MCF 10A (cell line): ENCODE measurements at regions not wholly inside any gene's neighbourhood (a gene's known extent, or its start where the extent isn't known, plus 50 kb on each side); places are given as distances from the start of the nearest gene placed in this dataset.

Experiments used
- BruUV-seq: library from RNA; stranded (reverse); fragments of 400-500 nt; replicated peaks from 2 replicates; lab custom pipeline; 2021; lab: Mats Ljungman, UMichigan
- CTCF ChIA-PET: fragments of 300-600 bp; sonication (Branson Sonifier 250); formaldehyde crosslinking; extraction: SDS; loops from one replicate; lab custom pipeline; 2021; ENCODE audit warnings: antibody characterized with exemption, inconsistent platforms; lab: Yijun Ruan, JAX
- POLR2A ChIA-PET: fragments of 300-600, 350-650 bp; sonication (Branson Sonifier 250); formaldehyde crosslinking; extraction: SDS; loops from one replicate; lab custom pipeline; 2020; ENCODE audit warnings: antibody characterized with exemption, inconsistent platforms; lab: Yijun Ruan, JAX
- DNase-seq: peaks from one replicate; pipeline ENCODE4 v3.0.0-alpha.2; 2018; ENCODE audit not compliant: unreplicated experiment
- H3K27ac Mint-ChIP-seq: one replicate; pipeline ENCODE4 v1.8.0; 2022; ENCODE audit warnings: mild to moderate bottlenecking, low read depth, mixed read lengths; ENCODE audit not compliant: unreplicated experiment
- H3K27me3 Mint-ChIP-seq: one replicate; pipeline ENCODE4 v1.8.0; 2022; ENCODE audit warnings: mixed read lengths; ENCODE audit not compliant: insufficient read depth, unreplicated experiment
- H3K36me3 Mint-ChIP-seq: one replicate; pipeline ENCODE4 v1.8.0; 2022; ENCODE audit warnings: mild to moderate bottlenecking, moderate library complexity, mixed read lengths; ENCODE audit not compliant: insufficient read depth, unreplicated experiment
- H3K4me1 Mint-ChIP-seq: one replicate; pipeline ENCODE4 v1.8.0; 2022; ENCODE audit warnings: mixed read lengths; ENCODE audit not compliant: insufficient read depth, unreplicated experiment
- H3K4me3 Mint-ChIP-seq: one replicate; pipeline ENCODE4 v1.8.0; 2022; ENCODE audit warnings: mild to moderate bottlenecking, moderate library complexity, mixed read lengths; ENCODE audit not compliant: unreplicated experiment
- H3K9me3 Mint-ChIP-seq: one replicate; pipeline ENCODE4 v1.8.0; 2022; ENCODE audit warnings: mixed read lengths; ENCODE audit not compliant: unreplicated experiment
- CTCF ChIP-seq: fragments of 200-600 bp; IDR thresholded peaks from one replicate; pipeline ENCODE4 v1.8.0; 2022; ENCODE audit warnings: antibody characterized with exemption, mild to moderate bottlenecking; ENCODE audit not compliant: unreplicated experiment
- intact Hi-C: fragments of 100-400 bp; cut with micrococcal nuclease; formaldehyde crosslinking; loops from 2 replicates; pipeline ENCODE4 v1.14.1; 2022

- H3K4me1 Mint-ChIP-seq: no peaks in the 10 kb centered on the region
- H3K4me3 Mint-ChIP-seq: no peak overlapping the region
- H3K9me3 Mint-ChIP-seq: no peaks in the 10 kb centered on the region
- ChIA-PET CTCF (no interaction called here), POLR2A (interaction anchor here (0.5 to 0.6 kb wide), 2 partner anchors 135 to 757 kb away, joined by 3 read pairs; no protein-coding TSS in a partner anchor)
- H3K27ac Mint-ChIP-seq: no peak overlapping the region
- no peaks in the 10 kb centered on the region for H3K27me3 Mint-ChIP-seq
- no TSS peak for BruUV-seq
- no peaks in the 10 kb centered on the region for H3K36me3 Mint-ChIP-seq
- no peak for DNase-seq
- intact Hi-C loops: no loop called here
- TF ChIP-seq CTCF: no peak
Measured at GRCh38 chr2:71833272-71833671, 314.4 kb downstream of the CYP26B1 start.

GRCh38 chr2:71832844-71833243 is 314.8 kb downstream of the CYP26B1 start:
- no peaks in the 10 kb centered on the region for H3K4me1 Mint-ChIP-seq
- H3K9me3 Mint-ChIP-seq: no peaks in the 10 kb centered on the region
- POLR2A ChIA-PET: interaction anchor here (0.5 to 0.6 kb wide), 2 partner anchors 135 to 757 kb away, joined by 3 read pairs; no protein-coding TSS in a partner anchor
- CTCF ChIA-PET: no interaction called here
- no peak overlapping the region for H3K4me3 Mint-ChIP-seq
- H3K27me3 Mint-ChIP-seq: no peaks in the 10 kb centered on the region
- BruUV-seq: no TSS peak
- intact Hi-C loops: no loop called here
- DNase-seq: no peak
- H3K36me3 Mint-ChIP-seq: no peaks in the 10 kb centered on the region
- TF ChIP-seq CTCF: no peak
- H3K27ac Mint-ChIP-seq: no peak overlapping the region

GRCh38 chr2:71832388-71832787 is 315.3 kb downstream of the CYP26B1 start:
- Mint-ChIP-seq H3K4me3 (no peak overlapping the region), H3K4me1 (no peaks in the 10 kb centered on the region), H3K27ac (no peak overlapping the region), H3K9me3 (no peaks in the 10 kb centered on the region), H3K36me3 (no peaks in the 10 kb centered on the region), H3K27me3 (no peaks in the 10 kb centered on the region)
- DNase-seq: no peak
- intact Hi-C loops: no loop called here
- TF ChIP-seq CTCF: no peak
- ChIA-PET CTCF (no interaction called here), POLR2A (interaction anchor here (0.6 kb wide), 1 partner anchor 757 kb away, joined by 3 read pairs; no protein-coding TSS in a partner anchor)
- BruUV-seq: no TSS peak

GRCh38 chr2:71831193-71831577 is 316.5 kb downstream of the CYP26B1 start:
- DNase-seq: peak; percentile 1
- Mint-ChIP-seq H3K4me1 (no peaks in the 10 kb centered on the region), H3K27me3 (peaks cover 3% of the 10 kb centered on the region), H3K9me3 (no peaks in the 10 kb centered on the region), H3K4me3 (no peak overlapping the region), H3K36me3 (no peaks in the 10 kb centered on the region), H3K27ac (no peak overlapping the region)
- BruUV-seq: no TSS peak
- intact Hi-C loops: no loop called here
- CTCF ChIA-PET: interaction anchor here (0.6 kb wide), 2 partner anchors 41 to 78 kb away, joined by 3 read pairs; no protein-coding TSS in a partner anchor
- no peak for TF ChIP-seq CTCF
- POLR2A ChIA-PET: interaction anchor here (0.7 kb wide), 1 partner anchor 251 kb away, joined by 3 read pairs; no protein-coding TSS in a partner anchor
